Trophoblast cell (in vitro differentiated cells and primary cell): ENCODE measurements at regions not wholly inside any gene's neighbourhood (a gene's known extent, or its start where the extent isn't known, plus 50 kb on each side); places are given as distances from the start of the nearest gene placed in this dataset.
"Not testable (repeated sequence)": the region's sequence is repeated elsewhere in the genome, so short reads cannot be mapped to it uniquely, and the experiment has no call there.

Experiments used
- DNase-seq, 2 donors: peaks; one replicate each; pipeline ENCODE4 v3.0.0-alpha.2; 2016
- H2AFZ ChIP-seq: 2 replicates; pipeline ENCODE4 v1.6.1; 2013; ENCODE audit warnings: low read length, moderate library complexity, mild to moderate bottlenecking; ENCODE audit not compliant: insufficient read depth, poor library complexity
- H2AK5ac ChIP-seq: 2 replicates; pipeline ENCODE4 v1.6.1; 2013; ENCODE audit warnings: mild to moderate bottlenecking, low read length
- H2BK120ac ChIP-seq: 2 replicates; pipeline ENCODE4 v1.6.1; 2013; ENCODE audit warnings: low read length, mild to moderate bottlenecking, moderate library complexity; ENCODE audit not compliant: insufficient read depth, poor library complexity
- H2BK12ac ChIP-seq: 2 replicates; pipeline ENCODE4 v1.6.1; 2013; ENCODE audit warnings: mild to moderate bottlenecking, low read length, moderate library complexity
- H2BK5ac ChIP-seq: 2 replicates; pipeline ENCODE4 v1.6.1; 2013; ENCODE audit warnings: low read length, low read depth, moderate library complexity, mild to moderate bottlenecking; ENCODE audit not compliant: poor library complexity
- H3K14ac ChIP-seq: 2 replicates; pipeline ENCODE4 v1.6.1; 2013; ENCODE audit warnings: mild to moderate bottlenecking, low read length
- H3K18ac ChIP-seq: 2 replicates; pipeline ENCODE4 v1.6.1; 2013; ENCODE audit warnings: mild to moderate bottlenecking, low read length
- H3K23ac ChIP-seq: 2 replicates; pipeline ENCODE4 v1.6.1; 2013; ENCODE audit warnings: low read length
- H3K27ac ChIP-seq: 2 replicates; pipeline ENCODE4 v1.5.1; 2013; ENCODE audit warnings: low read depth, mild to moderate bottlenecking, inconsistent platforms, low read length, moderate library complexity
- H3K27me3 ChIP-seq: 2 replicates; pipeline ENCODE4 v1.6.1; 2013; ENCODE audit warnings: inconsistent platforms, mild to moderate bottlenecking, low read length, moderate library complexity; ENCODE audit not compliant: insufficient read depth
- H3K36me3 ChIP-seq, 2 experiments: 1 replicate in 1 of 2; 2 replicates in 1 of 2; pipeline ENCODE4 v1.6.1; 2013; ENCODE audit warnings: low read length in 2 of 2, mild to moderate bottlenecking in 2 of 2, moderate library complexity in 1 of 2; ENCODE audit not compliant: insufficient read depth in 2 of 2, control insufficient read depth in 1 of 2
- H3K4ac ChIP-seq: 2 replicates; pipeline ENCODE4 v1.6.1; 2013; ENCODE audit warnings: low read depth, mild to moderate bottlenecking, low read length, moderate library complexity
- H3K4me1 ChIP-seq, 2 experiments: 1 replicate in 1 of 2; 2 replicates in 1 of 2; pipeline ENCODE4 v1.6.1; 2013; ENCODE audit warnings: low read length in 2 of 2, mild to moderate bottlenecking in 2 of 2, moderate library complexity in 1 of 2; ENCODE audit not compliant: insufficient read depth in 2 of 2, control insufficient read depth in 1 of 2
- H3K4me2 ChIP-seq: 2 replicates; pipeline ENCODE4 v1.6.1; 2013; ENCODE audit warnings: inconsistent platforms, mild to moderate bottlenecking, low read length, moderate library complexity
- H3K4me3 ChIP-seq: 2 replicates; pipeline ENCODE4 v1.5.1; 2013; ENCODE audit warnings: mild to moderate bottlenecking, low read depth, low read length, inconsistent platforms
- H3K79me1 ChIP-seq: one replicate; pipeline ENCODE4 v1.6.1; 2013; ENCODE audit warnings: low read length
- H3K79me2 ChIP-seq: 2 replicates; pipeline ENCODE4 v1.6.1; 2013; ENCODE audit warnings: low read length, mild to moderate bottlenecking; ENCODE audit not compliant: control insufficient read depth, insufficient read depth, poor library complexity
- H3K9ac ChIP-seq: 2 replicates; pipeline ENCODE4 v1.6.1; 2013; ENCODE audit warnings: mild to moderate bottlenecking, low read length
- H3K9me3 ChIP-seq: 2 replicates; pipeline ENCODE4 v1.6.1; 2013; ENCODE audit warnings: low read depth, mild to moderate bottlenecking, control low read depth, inconsistent platforms, low read length; ENCODE audit not compliant: insufficient read depth
- H4K12ac ChIP-seq: 2 replicates; pipeline ENCODE4 v1.6.1; 2013; ENCODE audit warnings: low read depth, mild to moderate bottlenecking, low read length, moderate library complexity
- H4K8ac ChIP-seq: 2 replicates; pipeline ENCODE4 v1.6.1; 2013; ENCODE audit warnings: low read depth, mild to moderate bottlenecking, low read length, moderate library complexity
- H4K91ac ChIP-seq: one replicate; pipeline ENCODE4 v1.6.1; 2013; ENCODE audit warnings: low read depth, mild to moderate bottlenecking, low read length, moderate library complexity
- WGBS: extraction: QIAGEN DNeasy Blood & Tissue Kit; methylation state at CpG from one replicate; pipeline ENCODE4 v1.1.7; 2013; ENCODE audit warnings: missing lambda C conversion rate; ENCODE audit not compliant: insufficient read length, insufficient coverage; ENCODE audit errors: extremely low coverage; 5-methylcytosine and 5-hydroxymethylcytosine counted together

DNA sequence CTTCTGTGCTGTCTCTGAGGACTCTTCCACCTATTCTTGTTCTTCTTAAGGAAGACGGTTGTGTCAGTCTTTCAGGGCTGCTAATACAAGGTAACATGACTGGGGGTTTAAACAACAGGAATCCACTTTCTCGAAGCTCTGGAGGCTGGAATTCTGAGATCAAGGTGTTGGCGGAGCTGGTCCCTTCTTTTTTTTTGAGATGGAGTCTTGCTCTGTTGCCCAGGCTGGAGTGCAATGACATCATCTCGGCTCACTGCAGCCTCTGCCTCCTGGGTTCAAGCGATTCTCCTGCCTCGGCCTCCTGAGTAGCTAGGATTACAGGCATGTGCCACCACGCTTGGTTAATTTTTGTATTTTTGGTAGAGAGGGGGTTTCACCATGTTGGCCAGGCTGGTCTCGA, 71.7 kb upstream of the MAP4K4 start:
- not testable (repeated sequence) for H2BK5ac ChIP-seq, H2AK5ac ChIP-seq, H3K18ac ChIP-seq, H3K14ac ChIP-seq, H4K12ac ChIP-seq, H3K4ac ChIP-seq, H3K27ac ChIP-seq, H3K9me3 ChIP-seq, H4K8ac ChIP-seq, H3K23ac ChIP-seq, H2AFZ ChIP-seq, H3K79me2 ChIP-seq, H3K79me1 ChIP-seq, H3K4me3 ChIP-seq, H3K9ac ChIP-seq, DNase-seq, H3K27me3 ChIP-seq, H2BK120ac ChIP-seq, H3K4me2 ChIP-seq, H4K91ac ChIP-seq, H3K36me3 ChIP-seq, H2BK12ac ChIP-seq, H3K4me1 ChIP-seq
- no CpG with 5 or more reads among the region's 8 CpGs for WGBS

DNA sequence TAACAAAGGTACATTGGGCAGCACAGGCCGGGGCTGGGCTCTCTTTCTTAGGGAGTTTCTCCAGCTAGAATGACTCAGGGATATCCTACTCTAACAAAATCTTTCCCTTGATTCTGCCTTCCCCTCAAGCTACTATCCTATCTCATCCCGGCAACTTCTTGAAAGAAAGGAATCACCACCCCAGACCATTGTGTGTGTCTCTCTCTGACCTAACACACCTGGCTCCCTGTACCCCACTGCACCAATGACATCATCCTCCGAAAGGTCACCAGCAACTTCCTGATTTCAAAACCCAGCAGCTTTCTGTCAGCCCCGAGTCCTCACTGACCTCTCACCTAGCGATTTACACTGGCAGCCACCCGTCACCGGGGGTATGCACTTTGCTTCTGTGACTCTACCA, 72.1 kb upstream of the MAP4K4 start:
- no peak overlapping the region for H4K8ac ChIP-seq
- H3K79me1 ChIP-seq = no peaks in the 10 kb centered on the region
- no peaks in the 10 kb centered on the region for H3K9me3 ChIP-seq
- H3K23ac ChIP-seq = no peak overlapping the region
- no peak overlapping the region for H3K4me3 ChIP-seq
- no peak overlapping the region for H2BK5ac ChIP-seq
- H2AFZ ChIP-seq = peak overlapping the region; percentile 10
- no CpG with 5 or more reads among the region's 7 CpGs for WGBS
- H3K27ac ChIP-seq = no peak overlapping the region
- no peak for DNase-seq
- H3K4me1 ChIP-seq = peaks cover 3% of the 10 kb centered on the region in 2 experiments
- H3K18ac ChIP-seq = no peak overlapping the region
- H3K9ac ChIP-seq = no peak overlapping the region
- H3K4ac ChIP-seq = no peak overlapping the region
- no peak overlapping the region for H4K91ac ChIP-seq
- H2BK12ac ChIP-seq = no peak overlapping the region
- H2BK120ac ChIP-seq = no peak overlapping the region
- H2AK5ac ChIP-seq = no peak overlapping the region
- no peak overlapping the region for H3K14ac ChIP-seq
- no peak overlapping the region for H4K12ac ChIP-seq
- H3K36me3 ChIP-seq = no peaks in the 10 kb centered on the region
- H3K79me2 ChIP-seq = no peaks in the 10 kb centered on the region
- H3K27me3 ChIP-seq = no peaks in the 10 kb centered on the region
- no peak overlapping the region for H3K4me2 ChIP-seq

DNA sequence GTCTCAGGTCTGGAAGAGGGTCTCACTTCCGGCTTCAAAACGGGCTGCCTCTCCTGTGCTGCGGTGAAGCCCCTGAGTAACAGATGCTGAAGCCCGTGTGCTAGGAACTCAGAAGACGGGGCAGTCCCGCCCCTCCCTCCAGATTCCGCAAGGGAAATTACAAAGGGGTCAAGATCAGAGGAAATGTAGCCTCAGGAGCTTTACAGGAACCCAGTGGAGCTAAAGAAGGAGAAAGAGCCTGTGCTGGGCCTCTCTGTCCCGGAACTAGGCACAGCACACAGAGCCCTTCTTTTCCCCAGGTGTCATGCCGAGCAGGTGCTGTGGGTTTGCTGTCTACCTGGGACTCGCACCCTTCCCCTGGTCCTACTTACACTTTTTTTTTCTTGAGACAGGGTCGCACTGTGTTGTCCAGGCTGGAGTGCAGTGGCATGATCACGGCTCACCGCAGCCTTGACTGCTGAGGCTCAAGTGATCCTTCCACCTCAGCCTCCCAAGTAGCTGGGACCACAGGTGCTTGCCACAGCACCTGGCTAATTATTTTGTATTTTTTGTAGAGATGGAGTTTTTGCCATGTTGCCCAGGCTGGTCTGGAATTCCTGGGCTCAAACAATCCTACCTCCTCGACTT, 72.7 kb upstream of the MAP4K4 start:
- no peak overlapping the region for H3K4me2 ChIP-seq
- H3K9me3 ChIP-seq = no peaks in the 10 kb centered on the region
- no peak overlapping the region for H3K4ac ChIP-seq
- H2BK120ac ChIP-seq = no peak overlapping the region
- no peak overlapping the region for H3K4me3 ChIP-seq
- H3K4me1 ChIP-seq = peaks cover 3% of the 10 kb centered on the region in 2 experiments
- no peak overlapping the region for H3K27ac ChIP-seq
- H3K27me3 ChIP-seq = no peaks in the 10 kb centered on the region
- no peaks in the 10 kb centered on the region for H3K79me2 ChIP-seq
- no peak overlapping the region for H4K91ac ChIP-seq
- no peak overlapping the region for H3K9ac ChIP-seq
- no peak overlapping the region for H2AFZ ChIP-seq
- no peaks in the 10 kb centered on the region for H3K79me1 ChIP-seq
- H3K14ac ChIP-seq = no peak overlapping the region
- no peaks in the 10 kb centered on the region for H3K36me3 ChIP-seq
- no peak overlapping the region for H4K12ac ChIP-seq
- no peak overlapping the region for H3K23ac ChIP-seq
- no CpG with 5 or more reads among the region's 14 CpGs for WGBS
- no peak overlapping the region for H2AK5ac ChIP-seq
- H2BK12ac ChIP-seq = no peak overlapping the region
- H2BK5ac ChIP-seq = no peak overlapping the region
- DNase-seq = no peak
- H3K18ac ChIP-seq = no peak overlapping the region
- no peak overlapping the region for H4K8ac ChIP-seq

GRCh38 chr2:101623031-101623521, 74.4 kb upstream of the MAP4K4 start:
- H2BK120ac ChIP-seq = no peak overlapping the region
- H3K4me3 ChIP-seq = no peak overlapping the region
- H3K36me3 ChIP-seq = no peaks in the 10 kb centered on the region
- no peak overlapping the region for H2AFZ ChIP-seq
- H2AK5ac ChIP-seq = no peak overlapping the region
- no peak overlapping the region for H3K9ac ChIP-seq
- no peak overlapping the region for H4K8ac ChIP-seq
- no peak overlapping the region for H3K4me2 ChIP-seq
- H3K14ac ChIP-seq = no peak overlapping the region
- no peak overlapping the region for H3K23ac ChIP-seq
- H3K9me3 ChIP-seq = no peaks in the 10 kb centered on the region
- no peak overlapping the region for H4K91ac ChIP-seq
- no peak overlapping the region for H3K18ac ChIP-seq
- DNase-seq = peak in 1 of 2 donors; percentile 43
- H2BK5ac ChIP-seq = no peak overlapping the region
- H4K12ac ChIP-seq = no peak overlapping the region
- no peaks in the 10 kb centered on the region for H3K79me1 ChIP-seq
- no peak overlapping the region for H3K27ac ChIP-seq
- H3K4ac ChIP-seq = no peak overlapping the region
- no peak overlapping the region for H2BK12ac ChIP-seq
- H3K27me3 ChIP-seq = no peaks in the 10 kb centered on the region
- 100% methylated on average over 3 of the region's 5 CpGs for WGBS
- H3K4me1 ChIP-seq = peaks cover 3% of the 10 kb centered on the region in 2 experiments
- no peaks in the 10 kb centered on the region for H3K79me2 ChIP-seq
